GM10248 (cell line): ENCODE measurements at regions not wholly inside any gene's neighbourhood (a gene's known extent, or its start where the extent isn't known, plus 50 kb on each side); places are given as distances from the start of the nearest gene placed in this dataset.
"Not testable (repeated sequence)": the region's sequence is repeated elsewhere in the genome, so short reads cannot be mapped to it uniquely, and the experiment has no call there.

Experiments used
- CTCF ChIA-PET: fragments of 300-600 bp; sonication (Branson Sonifier 250); formaldehyde crosslinking; extraction: SDS; loops from one replicate; lab custom pipeline; 2021; ENCODE audit warnings: antibody characterized with exemption; lab: Yijun Ruan, JAX
- POLR2A ChIA-PET: fragments of 350-650 bp; sonication (Branson Sonifier 250); formaldehyde crosslinking; extraction: SDS; loops from one replicate; lab custom pipeline; 2020; ENCODE audit warnings: antibody characterized with exemption; lab: Yijun Ruan, JAX
- DNase-seq: peaks from one replicate; pipeline ENCODE4 v3.0.0; 2012; ENCODE audit errors: extremely low spot score
- TF ChIP-seq, protein P1 (sequence below): IDR thresholded peaks from 2 replicates; pipeline ENCODE4 v1.5.1; 2012; ENCODE audit warnings: mild to moderate bottlenecking, low read depth; ENCODE audit errors: extremely low read depth, missing control alignments, control extremely low read depth

DNA sequence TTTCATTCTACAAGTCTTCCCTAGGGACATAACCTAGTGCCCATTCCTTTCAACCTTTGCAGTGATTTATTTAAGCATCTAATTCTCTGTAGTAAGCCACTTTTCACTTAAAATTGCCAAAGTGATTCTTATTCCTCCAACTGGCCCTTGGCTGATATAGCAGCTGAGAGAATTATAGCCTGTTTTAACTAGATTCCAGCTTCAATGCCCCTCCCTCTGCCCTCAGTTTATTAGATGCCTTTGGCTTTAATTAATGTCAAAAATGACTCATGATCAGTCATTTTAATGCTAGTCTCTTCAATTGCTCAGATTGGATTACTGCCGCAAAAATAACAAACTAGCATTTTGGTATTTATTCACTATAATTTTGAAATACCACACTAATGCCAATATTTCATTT is 145.4 kb upstream of the KCTD3 start:
- TF ChIP-seq, protein P1, sequence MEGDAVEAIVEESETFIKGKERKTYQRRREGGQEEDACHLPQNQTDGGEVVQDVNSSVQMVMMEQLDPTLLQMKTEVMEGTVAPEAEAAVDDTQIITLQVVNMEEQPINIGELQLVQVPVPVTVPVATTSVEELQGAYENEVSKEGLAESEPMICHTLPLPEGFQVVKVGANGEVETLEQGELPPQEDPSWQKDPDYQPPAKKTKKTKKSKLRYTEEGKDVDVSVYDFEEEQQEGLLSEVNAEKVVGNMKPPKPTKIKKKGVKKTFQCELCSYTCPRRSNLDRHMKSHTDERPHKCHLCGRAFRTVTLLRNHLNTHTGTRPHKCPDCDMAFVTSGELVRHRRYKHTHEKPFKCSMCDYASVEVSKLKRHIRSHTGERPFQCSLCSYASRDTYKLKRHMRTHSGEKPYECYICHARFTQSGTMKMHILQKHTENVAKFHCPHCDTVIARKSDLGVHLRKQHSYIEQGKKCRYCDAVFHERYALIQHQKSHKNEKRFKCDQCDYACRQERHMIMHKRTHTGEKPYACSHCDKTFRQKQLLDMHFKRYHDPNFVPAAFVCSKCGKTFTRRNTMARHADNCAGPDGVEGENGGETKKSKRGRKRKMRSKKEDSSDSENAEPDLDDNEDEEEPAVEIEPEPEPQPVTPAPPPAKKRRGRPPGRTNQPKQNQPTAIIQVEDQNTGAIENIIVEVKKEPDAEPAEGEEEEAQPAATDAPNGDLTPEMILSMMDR = no peak
- ChIA-PET POLR2A (no interaction called here), CTCF (no interaction called here)
- DNase-seq = no peak

DNA sequence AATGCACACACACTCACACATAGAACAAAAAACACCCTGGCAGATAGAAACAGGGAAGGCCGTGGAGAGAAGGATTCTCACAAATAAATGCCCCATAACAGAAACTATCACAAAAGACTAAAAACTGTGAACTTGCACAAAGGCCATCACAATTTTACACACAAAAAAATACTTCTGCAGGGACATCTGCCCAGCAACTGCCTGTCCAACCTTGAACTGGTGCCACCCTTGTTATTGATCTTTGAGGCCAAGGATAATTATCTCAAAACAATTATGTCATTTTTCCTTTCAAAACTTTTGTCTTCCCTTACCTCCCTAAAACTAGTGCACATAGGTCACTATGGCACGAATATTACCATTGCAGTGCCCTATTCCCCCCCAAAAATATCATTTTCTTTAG is 143.8 kb upstream of the KCTD3 start:
- CTCF ChIA-PET = no interaction called here
- TF ChIP-seq, protein P1 = no peak
- POLR2A ChIA-PET = no interaction called here
- DNase-seq = no peak

DNA sequence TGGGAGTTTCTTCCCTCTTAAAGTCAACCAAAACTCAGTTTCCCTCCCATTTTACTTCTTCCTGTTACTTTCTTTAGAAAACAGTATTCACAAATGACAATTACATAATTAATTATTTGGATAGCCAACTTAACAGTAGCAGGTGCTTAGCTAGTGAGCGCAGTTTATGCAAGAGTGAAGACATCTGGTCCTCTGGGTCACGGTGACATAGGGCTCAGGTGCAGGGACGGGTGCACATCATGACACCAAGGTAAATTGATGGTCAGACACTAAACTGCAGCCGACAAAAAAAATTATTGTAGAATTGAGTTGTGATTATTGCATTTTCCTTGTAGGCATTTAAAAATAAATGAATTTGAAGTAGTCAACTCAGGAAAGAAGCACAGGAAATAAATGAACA is 142.0 kb upstream of the KCTD3 start:
- DNase-seq = no peak
- POLR2A ChIA-PET = no interaction called here
- TF ChIP-seq, protein P1 = no peak
- CTCF ChIA-PET = interaction anchor here (1.7 kb wide), 1 partner anchor 34 kb away, joined by 4 read pairs; no protein-coding TSS in a partner anchor

DNA sequence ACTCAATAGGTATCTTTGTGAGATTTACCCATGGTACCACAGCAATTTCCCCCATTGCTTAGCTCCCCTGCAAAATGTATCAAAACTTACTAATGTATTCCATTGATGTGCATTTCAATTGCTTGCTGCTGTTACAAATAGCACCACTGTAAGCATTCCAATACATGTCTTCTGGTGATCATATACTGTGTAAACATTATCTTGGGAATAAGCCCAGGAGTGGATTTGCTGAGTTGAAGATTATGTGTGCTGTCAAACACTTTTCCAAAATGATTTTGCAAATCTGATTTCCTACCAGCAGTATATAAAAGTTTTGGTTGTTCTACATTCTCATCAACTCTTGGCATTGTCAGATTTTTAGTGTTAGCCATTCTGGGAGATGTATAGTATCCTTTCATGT is 141.0 kb upstream of the KCTD3 start:
- DNase-seq = no peak
- ChIA-PET POLR2A (no interaction called here), CTCF (no interaction called here)
- TF ChIP-seq, protein P1 = no peak

DNA sequence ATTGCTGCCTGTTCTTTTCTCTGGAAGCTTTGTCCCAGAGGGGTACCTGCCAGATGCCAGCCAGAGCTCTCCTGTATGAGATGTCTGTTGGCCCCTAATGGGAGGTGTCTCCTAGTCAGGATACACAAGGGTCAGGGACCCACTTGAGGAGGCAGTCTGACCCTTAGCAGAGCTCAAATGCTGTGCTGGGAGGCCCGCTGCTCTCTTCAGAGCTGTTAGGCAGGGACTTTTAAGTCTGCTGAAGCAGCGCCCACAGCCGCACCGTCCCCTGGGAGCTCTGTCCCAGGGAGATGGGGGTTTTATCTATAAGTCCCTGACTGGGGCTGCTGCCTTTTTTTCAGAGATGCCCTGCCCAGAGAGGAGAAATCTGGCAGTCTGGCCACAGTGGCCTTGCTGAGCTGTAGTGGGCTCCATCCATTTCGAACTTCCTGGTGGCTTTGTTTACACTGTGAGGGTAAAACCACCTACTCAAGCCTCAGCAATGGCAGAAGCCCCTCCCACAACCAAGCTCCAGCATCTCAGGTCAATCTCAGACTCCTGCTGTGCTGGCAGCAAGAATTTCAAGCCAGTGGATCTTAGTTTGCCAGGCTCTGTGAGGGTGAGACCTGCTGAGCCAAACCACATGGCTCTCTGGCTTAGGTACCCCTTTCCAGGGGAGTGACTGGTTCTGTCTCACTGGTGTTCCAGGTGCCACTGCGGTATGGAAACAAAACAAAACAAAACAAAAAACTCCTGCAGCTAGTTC is 134.4 kb upstream of the KCTD3 start:
- POLR2A ChIA-PET, DNase-seq: not testable (repeated sequence)
- CTCF ChIA-PET = interaction anchor here (1.5 kb wide), 1 partner anchor 28 kb away, joined by 4 read pairs; no protein-coding TSS in a partner anchor

DNA sequence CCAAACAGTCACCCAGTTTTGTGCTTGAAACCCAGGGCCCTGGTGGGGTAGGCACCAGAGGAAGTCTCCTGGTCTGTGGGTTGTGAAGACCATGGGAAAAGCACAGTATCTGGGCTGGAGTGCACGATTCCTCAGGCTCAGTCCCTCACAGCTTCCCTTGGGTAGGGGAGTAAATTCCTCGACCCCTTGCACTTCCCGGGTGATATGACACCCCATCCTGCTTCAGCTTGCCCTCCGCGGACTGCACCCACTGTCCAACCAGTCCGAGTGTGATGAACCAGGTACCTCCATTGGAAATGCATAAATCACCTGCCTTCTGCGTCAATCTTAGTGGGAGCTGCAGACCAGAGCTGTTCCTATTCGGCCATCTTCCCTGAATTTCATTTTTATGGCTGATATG is 133.9 kb upstream of the KCTD3 start:
- CTCF ChIA-PET = interaction anchor here (1.5 kb wide), 1 partner anchor 27 kb away, joined by 4 read pairs; no protein-coding TSS in a partner anchor
- TF ChIP-seq, protein P1 = no peak
- POLR2A ChIA-PET = no interaction called here
- DNase-seq = no peak

DNA sequence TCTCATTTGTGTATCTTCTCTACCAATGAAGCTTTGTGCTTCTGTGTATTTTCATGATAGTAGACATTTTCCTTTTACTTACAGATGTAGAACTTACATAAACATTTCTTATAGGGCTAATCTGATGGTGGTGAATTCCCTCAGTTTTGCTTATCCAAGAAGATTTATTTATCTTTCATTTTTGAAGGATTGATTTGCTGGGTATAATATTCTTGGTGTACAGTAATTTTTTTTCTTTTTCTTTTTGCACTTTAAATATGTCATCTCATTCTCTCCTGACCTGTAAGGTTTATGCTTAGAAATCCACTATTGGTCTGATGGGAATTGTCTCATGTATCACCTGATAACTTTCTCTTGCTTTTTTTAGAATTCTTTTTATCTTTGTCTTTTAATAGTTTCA is 127.6 kb upstream of the KCTD3 start:
- CTCF ChIA-PET = no interaction called here
- no peak for DNase-seq
- TF ChIP-seq, protein P1 = no peak
- POLR2A ChIA-PET = no interaction called here
